Panc1 (cell line): ENCODE measurements at regions not wholly inside any gene's neighbourhood (a gene's known extent, or its start where the extent isn't known, plus 50 kb on each side); places are given as distances from the start of the nearest gene placed in this dataset.

Experiments used
- CTCF ChIP-seq: fragments of 450-650 bp; IDR thresholded peaks from 2 replicates; pipeline ENCODE4 v1.5.1; 2017; ENCODE audit warnings: mild to moderate bottlenecking
- POLR2AphosphoS5 ChIP-seq: IDR thresholded peaks from 2 replicates; pipeline ENCODE4 v1.6.1; 2012; ENCODE audit warnings: mild to moderate bottlenecking, low read depth, low read length, moderate library complexity
- REST ChIP-seq, 2 experiments: IDR thresholded peaks; 2 replicates each; pipeline ENCODE4 v1.6.1; 2011 to 2012; ENCODE audit warnings: low read depth in 2 of 2, control low read depth in 1 of 2, low read length in 1 of 2, mild to moderate bottlenecking in 1 of 2, moderate library complexity in 1 of 2; ENCODE audit not compliant: insufficient read depth in 1 of 2
- SIN3A ChIP-seq: IDR thresholded peaks from 2 replicates; pipeline ENCODE4 v1.6.1; 2012; ENCODE audit warnings: low read depth, mild to moderate bottlenecking, low read length, moderate library complexity, borderline replicate concordance; ENCODE audit not compliant: insufficient read depth
- TCF7L2 ChIP-seq: IDR thresholded peaks from 2 replicates; pipeline ENCODE4 v1.6.1; 2011; ENCODE audit warnings: mild to moderate bottlenecking, low read depth, low read length, inconsistent platforms

GRCh38 chr1:222087221-222087920 is 345.5 kb upstream of the DUSP10 start:
- TF ChIP-seq SIN3A (no peak), CTCF (no peak), POLR2AphosphoS5 (no peak), TCF7L2 (no peak), REST (IDR thresholded peaks at IDR 0.05; ENCODE audit: insufficient read depth in 1 of 2, low read depth in 2 of 2, low read length in 1 of 2) (no peak)
